ENCODE measurements at regions not wholly inside any gene's neighbourhood (a gene's known extent, or its start where the extent isn't known, plus 50 kb on each side); places are given as distances from the start of the nearest gene placed in this dataset.

DNA sequence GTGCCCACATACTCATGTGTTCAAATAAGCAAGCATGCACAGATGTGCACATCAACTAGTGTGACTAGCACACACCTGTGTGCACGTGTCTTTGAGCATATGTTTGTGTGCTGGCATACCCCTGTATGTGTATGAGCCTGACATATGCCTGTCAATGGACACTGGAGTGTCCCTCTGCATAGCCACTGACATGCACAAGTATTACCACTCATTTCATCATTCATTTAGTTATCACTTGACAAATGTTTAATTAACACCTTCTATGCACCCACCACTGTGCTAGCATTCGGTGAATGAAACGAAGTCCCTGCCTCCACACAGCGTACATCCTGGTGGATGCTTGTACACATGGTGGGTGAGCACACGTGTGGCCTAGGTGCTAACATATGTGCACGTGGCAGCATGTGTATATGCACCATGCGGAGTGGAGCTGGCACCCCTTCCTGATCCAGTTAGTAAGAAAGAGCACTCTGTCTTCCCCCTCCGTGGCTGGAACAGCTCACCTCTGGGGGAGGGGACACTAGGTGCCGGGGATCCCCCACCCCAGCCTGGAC, 112.0 kb downstream of the CHST1 start:
- H3K9me3 ChIP-seq (ENCODE audit: control insufficient read depth, insufficient read depth, low read length) = peaks cover 4% of the 10 kb centered on the region
- H3K36me3 ChIP-seq (ENCODE audit: control insufficient read depth, insufficient read depth, low read length) = no peaks in the 10 kb centered on the region
- Mint-ChIP-seq H3K4me3 (no peak overlapping the region), H3K4me1 (no peaks in the 10 kb centered on the region), H3K27me3 (ENCODE audit: low read depth in 2 of 2) (peaks cover 7 to 9% of the 10 kb centered on the region in 2 donors), H3K9me3 (no peaks in the 10 kb centered on the region), H3K27ac (no peak overlapping the region), H3K36me3 (no peaks in the 10 kb centered on the region)
- TF ChIP-seq, protein P1, sequence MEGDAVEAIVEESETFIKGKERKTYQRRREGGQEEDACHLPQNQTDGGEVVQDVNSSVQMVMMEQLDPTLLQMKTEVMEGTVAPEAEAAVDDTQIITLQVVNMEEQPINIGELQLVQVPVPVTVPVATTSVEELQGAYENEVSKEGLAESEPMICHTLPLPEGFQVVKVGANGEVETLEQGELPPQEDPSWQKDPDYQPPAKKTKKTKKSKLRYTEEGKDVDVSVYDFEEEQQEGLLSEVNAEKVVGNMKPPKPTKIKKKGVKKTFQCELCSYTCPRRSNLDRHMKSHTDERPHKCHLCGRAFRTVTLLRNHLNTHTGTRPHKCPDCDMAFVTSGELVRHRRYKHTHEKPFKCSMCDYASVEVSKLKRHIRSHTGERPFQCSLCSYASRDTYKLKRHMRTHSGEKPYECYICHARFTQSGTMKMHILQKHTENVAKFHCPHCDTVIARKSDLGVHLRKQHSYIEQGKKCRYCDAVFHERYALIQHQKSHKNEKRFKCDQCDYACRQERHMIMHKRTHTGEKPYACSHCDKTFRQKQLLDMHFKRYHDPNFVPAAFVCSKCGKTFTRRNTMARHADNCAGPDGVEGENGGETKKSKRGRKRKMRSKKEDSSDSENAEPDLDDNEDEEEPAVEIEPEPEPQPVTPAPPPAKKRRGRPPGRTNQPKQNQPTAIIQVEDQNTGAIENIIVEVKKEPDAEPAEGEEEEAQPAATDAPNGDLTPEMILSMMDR (IDR thresholded peaks at IDR 0.05) = no peak
- DNase-seq (no peak), ATAC-seq (no peak)
- H3K4me3 ChIP-seq (ENCODE audit: low read length) = no peak overlapping the region
- H3K27ac ChIP-seq (ENCODE audit: low read length) = no peak overlapping the region
- H3K4me1 ChIP-seq (ENCODE audit: control insufficient read depth, insufficient read depth, low read length) = no peaks in the 10 kb centered on the region
- intact Hi-C loops (cut with micrococcal nuclease) = no loop called here
- no peaks in the 10 kb centered on the region for H3K27me3 ChIP-seq (ENCODE audit: control insufficient read depth, insufficient read depth, low read length)
- WGBS (ENCODE audit: insufficient coverage) = 88% methylated on average over 9 of the region's 9 CpGs

DNA sequence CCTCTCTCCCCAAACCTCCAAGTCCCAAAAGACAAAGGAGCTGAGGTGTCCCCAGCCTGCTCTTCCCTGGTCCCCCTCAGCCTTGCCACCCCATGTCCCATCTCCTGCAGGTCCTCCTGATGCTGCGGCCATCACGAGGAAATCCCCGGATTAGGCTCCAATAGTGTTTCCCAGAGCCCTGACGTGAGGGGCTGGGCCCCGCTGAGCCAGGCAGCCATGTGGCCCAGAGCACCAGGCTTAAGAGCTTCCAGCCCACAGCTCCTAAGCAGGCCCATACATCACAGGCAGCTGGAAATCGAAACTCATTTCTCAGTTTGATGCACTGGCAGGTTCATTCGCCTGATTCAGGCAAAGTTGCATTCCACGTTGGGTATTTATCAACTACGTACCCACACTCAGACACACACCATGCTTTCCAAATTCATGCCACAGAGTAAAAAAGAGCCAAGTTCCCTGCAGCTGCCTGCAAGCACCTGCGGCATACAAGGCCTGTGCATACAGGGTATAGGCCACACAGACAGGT, 114.2 kb downstream of the CHST1 start:
- Histone ChIP-seq H3K9me3 (ENCODE audit: control insufficient read depth, insufficient read depth, low read length) (no peaks in the 10 kb centered on the region), H3K4me1 (ENCODE audit: control insufficient read depth, insufficient read depth, low read length) (no peaks in the 10 kb centered on the region), H3K27me3 (ENCODE audit: control insufficient read depth, insufficient read depth, low read length) (no peaks in the 10 kb centered on the region), H3K4me3 (ENCODE audit: low read length) (no peak overlapping the region), H3K27ac (ENCODE audit: low read length) (no peak overlapping the region), H3K36me3 (ENCODE audit: control insufficient read depth, insufficient read depth, low read length) (no peaks in the 10 kb centered on the region)
- DNase-seq (no peak), ATAC-seq (no peak)
- no peaks in the 10 kb centered on the region for H3K9me3 Mint-ChIP-seq
- WGBS (ENCODE audit: insufficient coverage) = 88% methylated on average over 10 of the region's 10 CpGs
- TF ChIP-seq, protein P1 (IDR thresholded peaks at IDR 0.05) = no peak
- no peak overlapping the region for H3K4me3 Mint-ChIP-seq
- H3K27me3 Mint-ChIP-seq (ENCODE audit: low read depth in 2 of 2) = peaks cover 2% of the 10 kb centered on the region in 2 donors
- H3K36me3 Mint-ChIP-seq = no peaks in the 10 kb centered on the region
- no peaks in the 10 kb centered on the region for H3K4me1 Mint-ChIP-seq
- intact Hi-C loops (cut with micrococcal nuclease) = no loop called here
- no peak overlapping the region for H3K27ac Mint-ChIP-seq

DNA sequence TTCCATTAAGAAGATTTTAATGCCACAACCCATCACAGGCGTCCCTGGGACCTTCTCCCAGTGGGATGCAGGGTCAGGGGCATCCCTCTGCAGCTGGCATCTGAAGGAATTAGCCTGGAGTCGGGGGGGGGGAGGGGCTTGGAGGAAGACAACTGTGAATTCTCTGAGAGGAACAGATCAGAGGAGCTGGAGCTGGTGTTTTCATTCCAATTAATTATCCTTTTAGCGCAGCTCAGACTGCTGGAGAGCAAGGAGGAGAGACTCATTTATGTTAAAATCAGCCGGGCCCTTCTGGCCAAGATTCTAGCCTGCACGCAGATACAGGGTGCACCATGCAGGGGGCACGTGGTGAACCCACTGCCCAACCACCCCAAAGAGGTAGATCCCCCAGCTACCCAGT, 116.2 kb downstream of the CHST1 start:
- Mint-ChIP-seq H3K27ac (no peak overlapping the region), H3K27me3 (ENCODE audit: low read depth in 2 of 2) (peaks cover 2 to 6% of the 10 kb centered on the region in 2 donors), H3K4me1 (no peaks in the 10 kb centered on the region), H3K9me3 (no peaks in the 10 kb centered on the region), H3K4me3 (no peak overlapping the region), H3K36me3 (no peaks in the 10 kb centered on the region)
- Histone ChIP-seq H3K9me3 (ENCODE audit: control insufficient read depth, insufficient read depth, low read length) (no peaks in the 10 kb centered on the region), H3K4me1 (ENCODE audit: control insufficient read depth, insufficient read depth, low read length) (no peaks in the 10 kb centered on the region), H3K27me3 (ENCODE audit: control insufficient read depth, insufficient read depth, low read length) (no peaks in the 10 kb centered on the region), H3K36me3 (ENCODE audit: control insufficient read depth, insufficient read depth, low read length) (no peaks in the 10 kb centered on the region), H3K4me3 (ENCODE audit: low read length) (no peak overlapping the region), H3K27ac (ENCODE audit: low read length) (no peak overlapping the region)
- no peak for DNase-seq
- no peak for ATAC-seq
- intact Hi-C loops (cut with micrococcal nuclease) = no loop called here
- TF ChIP-seq, protein P1 (IDR thresholded peaks at IDR 0.05) = no peak
- 54% methylated on average over 6 of the region's 6 CpGs for WGBS (ENCODE audit: insufficient coverage)

DNA sequence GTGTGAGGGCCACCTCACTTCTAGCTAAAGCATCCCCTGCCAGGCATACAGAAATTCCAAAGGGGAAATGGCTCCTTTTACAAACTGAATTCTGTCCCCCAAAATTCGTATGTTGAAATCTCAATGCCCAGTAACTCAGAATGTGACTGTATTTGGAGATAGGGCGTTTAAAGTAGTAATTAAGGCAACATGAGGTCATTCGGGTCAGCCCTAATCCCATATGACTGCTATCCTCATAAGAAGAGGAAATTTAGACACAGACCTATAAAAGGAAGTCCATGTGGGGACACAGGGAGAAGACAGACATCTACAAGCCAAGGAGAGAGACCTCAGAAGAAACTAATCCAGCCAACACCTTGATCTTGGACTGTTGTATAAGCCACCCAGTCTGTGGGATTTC, 119.1 kb downstream of the CHST1 start:
- intact Hi-C loops (cut with micrococcal nuclease) = no loop called here
- no peaks in the 10 kb centered on the region for H3K27me3 ChIP-seq (ENCODE audit: control insufficient read depth, insufficient read depth, low read length)
- H3K27ac ChIP-seq (ENCODE audit: low read length) = no peak overlapping the region
- 49% methylated on average over 2 of the region's 3 CpGs for WGBS (ENCODE audit: insufficient coverage)
- Mint-ChIP-seq H3K4me1 (no peaks in the 10 kb centered on the region), H3K36me3 (no peaks in the 10 kb centered on the region), H3K27me3 (ENCODE audit: low read depth in 2 of 2) (peaks cover 14 to 17% of the 10 kb centered on the region in 2 donors), H3K4me3 (no peak overlapping the region), H3K27ac (no peak overlapping the region), H3K9me3 (no peaks in the 10 kb centered on the region)
- ATAC-seq (no peak), DNase-seq (no peak)
- no peaks in the 10 kb centered on the region for H3K36me3 ChIP-seq (ENCODE audit: control insufficient read depth, insufficient read depth, low read length)
- TF ChIP-seq, protein P1 (IDR thresholded peaks at IDR 0.05) = no peak
- H3K4me1 ChIP-seq (ENCODE audit: control insufficient read depth, insufficient read depth, low read length) = no peaks in the 10 kb centered on the region
- no peaks in the 10 kb centered on the region for H3K9me3 ChIP-seq (ENCODE audit: control insufficient read depth, insufficient read depth, low read length)
- H3K4me3 ChIP-seq (ENCODE audit: low read length) = no peak overlapping the region

All from natural killer cell (primary cell).